HCT116 (cell line): ENCODE measurements at regions not wholly inside any gene's neighbourhood (a gene's known extent, or its start where the extent isn't known, plus 50 kb on each side); places are given as distances from the start of the nearest gene placed in this dataset.

Experiments
- ATAC-seq: fragments of 200-7000 bp; cut with Tn5 transposase; 2 replicates; pipeline ENCODE4 v1.9.1; 2020; ENCODE audit warnings: mild to moderate bottlenecking, moderate library complexity
- BruUV-seq: library from RNA; stranded (reverse); fragments of 400-500 nt; replicated peaks from 2 replicates; lab custom pipeline; 2021; lab: Mats Ljungman, UMichigan
- CTCF ChIA-PET: fragments of 300-600 bp; sonication (Branson Sonifier 250); formaldehyde crosslinking; loops from one replicate; lab custom pipeline; 2021; ENCODE audit warnings: antibody characterized with exemption; lab: Charles Lee
- POLR2A ChIA-PET: fragments of 300-600, 350-600 bp; sonication (Branson Sonifier 250); formaldehyde crosslinking; loops from one replicate; lab custom pipeline; 2021; ENCODE audit warnings: antibody characterized with exemption; lab: Charles Lee
- RAD21 ChIA-PET, 2 experiments: fragments of 300-600 bp; sonication (Branson Sonifier 250); formaldehyde crosslinking; loops; one replicate each; lab custom pipeline; 2023; ENCODE audit warnings: low total read pairs in 2 of 2; ENCODE audit not compliant: uncharacterized antibody in 2 of 2, unreplicated experiment in 2 of 2, low non-redundant PET in 1 of 2; lab: Charles Lee
- DNase-seq: peaks from one replicate; pipeline ENCODE4 v3.0.0-alpha.2; 2010; ENCODE audit warnings: low read depth, low spot score
- H2AFZ ChIP-seq: fragments of 200-600 bp; shearing (Covaris generic), sonication (generic); 2 replicates; pipeline ENCODE4 v1.6.1; 2017; ENCODE audit warnings: low read depth, mixed run types, mixed read lengths, antibody characterized with exemption, low read length; ENCODE audit not compliant: poor library complexity, severe bottlenecking
- H3K27ac ChIP-seq: 2 replicates; pipeline ENCODE4 v1.5.1; 2012; ENCODE audit warnings: low read depth, low read length
- H3K27me3 ChIP-seq: fragments of 200-600 bp; sonication (generic); 2 replicates; pipeline ENCODE4 v1.6.1; 2016; ENCODE audit warnings: mixed run types, low read length, mixed read lengths; ENCODE audit not compliant: insufficient read depth
- H3K36me3 ChIP-seq, 2 experiments: fragments of 200-500 bp in 1 of 2; fragments of 200-600 bp in 1 of 2; sonication (Bioruptor generic) in 1 of 2; sonication (generic) in 1 of 2; 2 replicates each; pipeline versions ENCODE4 v1.5.1 to v1.6.1; 2014 to 2016; ENCODE audit warnings: low read length in 2 of 2, inconsistent platforms in 1 of 2, mixed read lengths in 1 of 2, mixed run types in 1 of 2; ENCODE audit not compliant: insufficient read depth in 2 of 2, control insufficient read depth in 1 of 2
- H3K4me1 ChIP-seq, 2 experiments: fragments of 200-600 bp in 1 of 2; sonication (generic) in 1 of 2; 2 replicates each; pipeline versions ENCODE4 v1.5.1 to v1.6.1; 2012 to 2017; ENCODE audit warnings: low read length in 2 of 2, inconsistent platforms in 1 of 2, mild to moderate bottlenecking in 1 of 2, mixed read lengths in 1 of 2, mixed run types in 1 of 2, moderate library complexity in 1 of 2; ENCODE audit not compliant: insufficient read depth in 2 of 2, control insufficient read depth in 1 of 2
- H3K4me2 ChIP-seq: fragments of 200-600 bp; sonication (generic); 2 replicates; pipeline ENCODE4 v1.6.1; 2017; ENCODE audit warnings: mixed run types, low read length, mixed read lengths
- H3K4me3 ChIP-seq, 2 experiments: fragments of 200-600 bp in 1 of 2; sonication (generic) in 1 of 2; replicated peaks in 1 of 2; 2 replicates each; pipeline ENCODE4 v1.5.1; 2011 to 2016; ENCODE audit warnings: low read length in 2 of 2, control low read depth in 1 of 2, low read depth in 1 of 2, mild to moderate bottlenecking in 1 of 2, mixed read lengths in 1 of 2, mixed run types in 1 of 2
- H3K79me2 ChIP-seq: fragments of 200-600 bp; sonication (generic); 2 replicates; pipeline ENCODE4 v1.6.1; 2017; ENCODE audit warnings: mild to moderate bottlenecking, mixed run types, low read length, moderate library complexity, mixed read lengths; ENCODE audit not compliant: insufficient read depth
- H3K9ac ChIP-seq: fragments of 200-600 bp; sonication (generic); 2 replicates; pipeline ENCODE4 v1.6.1; 2016; ENCODE audit warnings: low read length, mixed read lengths
- H3K9me2 ChIP-seq: fragments of 200-600 bp; sonication (generic), shearing (Covaris generic); 2 replicates; pipeline ENCODE4 v1.6.1; 2017; ENCODE audit warnings: mixed run types, mild to moderate bottlenecking, moderate library complexity; ENCODE audit not compliant: insufficient read depth
- H3K9me3 ChIP-seq, 2 experiments: fragments of 200-500 bp in 1 of 2; fragments of 200-600 bp in 1 of 2; sonication (Bioruptor generic) in 1 of 2; sonication (generic) in 1 of 2; 2 replicates each; pipeline ENCODE4 v1.6.1; 2014 to 2017; ENCODE audit warnings: low read length in 2 of 2, mixed read lengths in 2 of 2, inconsistent platforms in 1 of 2, low read depth in 1 of 2, mild to moderate bottlenecking in 1 of 2, mixed run types in 1 of 2, moderate library complexity in 1 of 2; ENCODE audit not compliant: control insufficient read depth in 1 of 2, insufficient read depth in 1 of 2
- H4K20me1 ChIP-seq: fragments of 200-600 bp; sonication (generic), shearing (Covaris generic); 2 replicates; pipeline ENCODE4 v1.6.1; 2017; ENCODE audit warnings: mixed run types, mild to moderate bottlenecking, moderate library complexity; ENCODE audit not compliant: insufficient read depth
- CBX3 ChIP-seq: IDR thresholded peaks from 2 replicates; pipeline ENCODE4 v1.6.1; 2012; ENCODE audit warnings: low read depth
- CEBPB ChIP-seq: IDR thresholded peaks from 2 replicates; pipeline ENCODE4 v1.6.1; 2012; ENCODE audit warnings: low read depth
- CTCF ChIP-seq, 3 experiments: fragments of 200-600 bp in 1 of 3; sonication (generic) in 1 of 3; IDR thresholded peaks in 2 of 3; conservative IDR thresholded peaks in 1 of 3; 2 replicates each; pipeline ENCODE4 v1.5.1; 2012 to 2017; ENCODE audit warnings: low read depth in 2 of 3, low read length in 2 of 3, antibody characterized with exemption in 1 of 3, borderline replicate concordance in 1 of 3, control low read depth in 1 of 3, mild to moderate bottlenecking in 1 of 3, mixed read lengths in 1 of 3, mixed run types in 1 of 3, moderate library complexity in 1 of 3; ENCODE audit not compliant: insufficient read depth in 1 of 3
- ELF1 ChIP-seq: IDR thresholded peaks from 2 replicates; pipeline ENCODE4 v1.6.1; 2012; ENCODE audit warnings: low read depth, borderline replicate concordance
- FOSL1 ChIP-seq: IDR thresholded peaks from 2 replicates; pipeline ENCODE4 v1.6.1; 2012; ENCODE audit warnings: low read depth
- MAX ChIP-seq: IDR thresholded peaks from 2 replicates; pipeline ENCODE4 v1.6.1; 2012
- POLR2AphosphoS5 ChIP-seq: IDR thresholded peaks from 2 replicates; pipeline ENCODE4 v1.6.1; 2011; ENCODE audit warnings: mild to moderate bottlenecking, low read depth, low read length, moderate library complexity
- RAD21 ChIP-seq: IDR thresholded peaks from 2 replicates; pipeline ENCODE4 v1.6.1; 2012; ENCODE audit warnings: low read depth, mild to moderate bottlenecking
- SIN3A ChIP-seq: IDR thresholded peaks from 2 replicates; pipeline ENCODE4 v1.6.1; 2012; ENCODE audit warnings: low read depth
- SP1 ChIP-seq: IDR thresholded peaks from 2 replicates; pipeline ENCODE4 v1.6.1; 2012; ENCODE audit warnings: low read depth
- SRF ChIP-seq: IDR thresholded peaks from 2 replicates; pipeline ENCODE4 v1.6.1; 2012; ENCODE audit warnings: low read depth
- TCF7L2 ChIP-seq: IDR thresholded peaks from 2 replicates; pipeline ENCODE4 v1.7.0; 2011; ENCODE audit warnings: borderline replicate concordance, inconsistent platforms; ENCODE audit not compliant: insufficient read depth, insufficient read length; ENCODE audit errors: extremely low read depth
- ZBTB33 ChIP-seq: IDR thresholded peaks from 2 replicates; pipeline ENCODE4 v1.6.1; 2011; ENCODE audit warnings: mild to moderate bottlenecking, low read length, moderate library complexity; ENCODE audit not compliant: insufficient replicate concordance; ENCODE audit errors: extremely low read depth
- ZNF274 ChIP-seq: fragments of 200-500 bp; sonication (Bioruptor generic); IDR thresholded peaks from 2 replicates; pipeline ENCODE4 v1.6.1; 2014; ENCODE audit warnings: mild to moderate bottlenecking, low read depth, low read length, inconsistent platforms
- intact Hi-C: fragments of 100-400 bp; cut with micrococcal nuclease; formaldehyde crosslinking; loops from 2 replicates; pipeline ENCODE4 v1.10.0; 2022

GRCh38 chr2:19580264-19580663, 221.8 kb upstream of the OSR1 start:
- ChIA-PET CTCF (no interaction called here), RAD21 (no interaction called here), POLR2A (no interaction called here)
- Histone ChIP-seq H2AFZ (no peak overlapping the region), H3K4me2 (no peak overlapping the region), H3K9me3 (no peaks in the 10 kb centered on the region), H3K9me2 (no peaks in the 10 kb centered on the region), H3K27me3 (0 out of 2 replicates have a peak, but pooled peaks cover 4% of the 10 kb centered on the region), H3K36me3 (no peaks in the 10 kb centered on the region), H3K79me2 (no peaks in the 10 kb centered on the region), H3K27ac (no peak overlapping the region), H3K4me3 (no peak overlapping the region), H3K9ac (no peak overlapping the region), H4K20me1 (no peaks in the 10 kb centered on the region), H3K4me1 (no peaks in the 10 kb centered on the region)
- TF ChIP-seq FOSL1 (no peak), CBX3 (no peak), SP1 (no peak), RAD21 (no peak), ZBTB33 (no peak), POLR2AphosphoS5 (no peak), SRF (no peak), CEBPB (no peak), SIN3A (no peak), ELF1 (no peak), ZNF274 (no peak), MAX (no peak), CTCF (IDR thresholded peaks at IDR 0.05 in 2 of 3, conservative IDR thresholded peaks at IDR 0.05 in 1 of 3; ENCODE audit: borderline replicate concordance in 1 of 3, insufficient read depth in 1 of 3, low read depth in 2 of 3, low read length in 2 of 3) (no peak), TCF7L2 (no peak)
- intact Hi-C loops: no loop called here
- ATAC-seq (no peak), DNase-seq (no peak)
- BruUV-seq: no TSS peak
